GM21786 (cell line): ENCODE measurements at regions not wholly inside any gene's neighbourhood (a gene's known extent, or its start where the extent isn't known, plus 50 kb on each side); places are given as distances from the start of the nearest gene placed in this dataset.

ENCODE experiments used
- ATAC-seq: cut with Tn5 transposase; IDR thresholded peaks from one replicate; pipeline ENCODE4 v1.9.1; 2021; ENCODE audit not compliant: unreplicated experiment

DNA sequence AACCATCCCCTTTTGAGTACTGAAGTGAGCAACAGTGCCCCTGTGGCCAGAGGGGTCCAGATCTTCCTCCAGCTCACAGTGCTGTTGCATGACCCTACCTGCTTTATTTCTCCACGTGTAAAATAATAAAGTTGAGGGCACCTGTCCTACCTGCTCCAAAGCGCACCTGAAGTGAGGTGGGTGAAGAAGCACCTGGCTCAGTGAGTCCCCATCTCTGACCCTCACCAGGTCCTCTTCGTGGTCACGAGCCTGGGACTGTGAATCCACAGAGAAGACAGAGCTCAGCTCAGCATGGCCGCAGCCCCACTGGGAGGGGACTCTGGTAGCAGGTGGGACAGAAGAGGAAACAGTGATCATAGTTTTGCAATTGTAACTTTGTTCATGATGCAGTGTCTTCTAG is 976.7 kb upstream of the TMEM132C start:
- ATAC-seq, result no peak

DNA sequence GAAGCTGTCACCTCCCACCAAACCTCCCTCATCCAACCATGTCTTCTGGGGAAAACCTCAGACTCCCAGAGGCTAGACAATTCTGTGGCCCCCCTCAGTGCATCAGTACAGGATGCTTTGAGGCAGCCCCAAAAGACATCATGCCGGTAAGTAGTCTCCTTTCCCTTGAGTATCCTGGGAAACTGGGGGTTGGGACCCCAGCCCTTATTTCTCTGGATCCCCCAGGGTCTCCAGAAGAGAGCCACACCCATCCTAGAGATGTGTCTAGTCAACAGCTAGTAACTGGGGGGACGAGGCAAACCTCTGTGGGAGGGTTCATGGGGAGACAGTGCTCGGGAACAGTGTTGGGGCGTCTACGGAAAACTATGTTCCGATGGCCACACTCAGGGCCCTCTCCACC is 974.2 kb upstream of the TMEM132C start:
- ATAC-seq, result no peak

GRCh38 chr12:127293507-127294310 is 973.3 kb upstream of the TMEM132C start:
- ATAC-seq, result peak; percentile 70

DNA sequence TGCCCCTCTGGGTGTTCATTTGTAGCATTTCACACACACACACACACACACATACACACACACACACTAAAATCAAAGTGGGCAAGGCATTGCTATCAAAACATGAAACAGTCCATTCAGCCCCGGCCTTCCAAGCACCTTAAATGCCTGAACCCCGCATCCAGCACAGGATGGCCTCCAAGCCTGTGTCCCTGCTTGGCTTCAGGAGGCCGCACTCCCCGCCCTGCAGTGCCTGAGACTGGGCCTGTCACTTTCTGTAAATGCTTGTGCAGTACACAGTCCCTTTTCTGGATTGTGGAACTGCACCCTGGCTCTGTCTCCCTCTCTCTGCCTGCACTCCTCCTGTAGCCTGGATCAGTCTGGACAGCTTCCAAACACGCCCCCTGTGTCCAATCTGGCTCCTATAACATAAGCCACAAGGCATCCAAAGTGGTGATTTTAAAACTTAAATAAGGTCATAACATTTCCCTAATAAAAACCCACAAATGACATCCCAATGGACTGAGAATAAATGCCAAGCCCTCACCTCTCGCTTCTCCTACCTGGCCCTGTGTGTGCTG is 972.2 kb upstream of the TMEM132C start:
- no peak for ATAC-seq

DNA sequence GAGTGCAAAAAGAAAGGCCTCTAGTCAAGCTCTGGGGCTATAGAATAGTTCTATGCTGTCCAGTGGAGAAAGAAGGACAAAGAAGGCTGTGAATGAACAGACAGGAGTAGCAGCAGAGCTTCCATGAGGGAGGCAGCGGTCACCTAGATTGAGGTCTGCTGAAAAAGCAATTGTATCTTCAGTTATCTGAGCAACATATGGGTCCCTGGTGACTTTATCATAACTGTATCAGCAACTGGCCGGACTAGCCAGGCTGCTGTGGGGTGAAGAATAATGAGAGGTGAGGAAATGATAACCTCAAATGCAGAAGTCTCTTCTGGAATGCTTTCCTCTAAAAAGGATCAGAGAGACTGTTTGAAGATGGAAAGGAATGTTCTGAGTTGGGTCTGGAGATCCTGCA is 971.3 kb upstream of the TMEM132C start:
- ATAC-seq, result no peak

- ATAC-seq, result no peak
Observed at GRCh38 chr12:127296591-127296990, 970.4 kb upstream of the TMEM132C start.

GRCh38 chr12:127297327-127297726 is 969.6 kb upstream of the TMEM132C start:
- ATAC-seq, result no peak

GRCh38 chr12:127300075-127300474 is 966.9 kb upstream of the TMEM132C start:
- ATAC-seq, result no peak

DNA sequence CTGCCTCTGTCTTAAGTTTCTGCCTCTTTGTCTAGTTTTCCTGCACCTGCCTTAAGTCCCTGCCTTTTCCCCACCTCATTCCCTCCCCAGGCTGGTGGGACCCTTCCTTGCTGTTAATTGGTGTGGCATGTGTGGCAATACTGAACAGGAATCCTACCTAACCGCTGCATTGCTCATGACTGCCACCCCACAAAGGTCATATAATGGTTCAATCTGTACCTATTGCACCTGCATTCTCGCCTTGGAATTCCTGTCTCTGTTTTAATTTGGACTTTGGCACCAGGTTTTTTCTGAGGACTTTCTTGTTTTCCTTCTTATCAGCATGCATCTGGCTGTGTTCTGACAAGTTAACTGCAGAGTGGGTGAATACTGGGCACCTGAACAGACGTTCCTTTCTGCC is 966.2 kb upstream of the TMEM132C start:
- ATAC-seq, result no peak

DNA sequence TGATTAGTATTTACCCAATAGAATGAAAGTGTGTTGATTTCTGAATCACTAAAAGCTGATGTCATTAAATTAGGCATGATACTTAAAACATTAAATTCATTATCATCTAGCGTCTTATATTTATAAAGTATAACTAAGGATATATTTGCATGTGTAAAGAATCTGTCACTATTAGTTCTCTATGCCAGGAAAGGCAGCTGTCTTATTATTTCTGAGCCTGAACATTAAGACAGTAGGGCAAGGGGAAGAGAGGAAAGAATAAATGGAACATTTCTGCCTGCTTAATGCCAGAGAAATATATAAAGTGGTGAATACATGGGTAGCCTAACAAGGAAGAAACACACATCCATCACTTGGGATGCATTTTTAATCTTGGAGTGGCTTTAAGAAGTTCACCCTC is 965.1 kb upstream of the TMEM132C start:
- ATAC-seq, result no peak

DNA sequence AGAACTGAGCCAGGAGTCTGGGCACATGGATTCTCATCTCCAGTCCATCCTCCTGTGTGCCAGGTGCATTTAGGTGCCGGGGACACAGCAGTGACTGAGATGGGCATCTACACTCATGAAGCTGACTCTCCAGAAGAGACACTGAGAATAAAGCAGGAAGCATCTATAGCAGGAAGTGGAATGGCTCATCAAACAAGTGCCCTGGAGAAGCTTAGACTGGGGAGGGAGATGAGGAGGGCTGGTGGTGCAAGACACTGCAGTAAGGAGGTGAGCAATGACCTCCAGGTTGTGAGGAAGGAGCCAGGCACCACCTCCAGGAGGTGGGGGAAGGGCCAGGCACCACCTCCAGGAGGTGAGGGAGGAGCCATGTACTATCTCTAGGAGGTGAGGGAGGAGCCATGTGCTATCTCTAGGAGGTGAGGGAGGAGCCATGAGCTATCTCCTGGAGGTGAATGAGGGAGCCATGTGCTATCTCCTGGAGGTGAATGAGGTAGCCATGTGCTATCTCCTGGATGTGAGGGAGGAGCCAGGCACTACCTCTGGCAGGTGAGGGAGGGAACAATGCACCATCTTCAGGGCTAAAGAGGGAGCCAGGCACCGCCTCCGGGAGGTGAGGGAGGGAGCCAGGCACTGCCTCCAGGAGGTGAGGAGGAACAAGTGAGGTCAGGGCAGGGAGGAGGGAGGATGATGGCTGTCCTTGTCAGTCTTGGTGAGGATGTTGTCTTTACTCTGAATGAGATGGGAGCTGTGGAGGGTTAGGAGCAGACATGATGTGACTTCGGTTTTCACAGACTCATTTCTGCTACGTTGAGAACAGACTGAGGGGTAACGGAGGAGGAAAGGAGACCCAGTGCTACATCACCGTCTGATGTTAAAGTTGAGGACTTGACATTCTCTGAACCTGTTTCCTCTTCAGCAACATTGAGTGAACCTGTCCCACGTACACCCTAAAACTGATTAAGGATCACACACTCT is 961.9 kb upstream of the TMEM132C start:
- ATAC-seq, result no peak

GRCh38 chr12:127306604-127307215 is 960.3 kb upstream of the TMEM132C start:
- no peak for ATAC-seq

GRCh38 chr12:127307528-127307927 is 959.4 kb upstream of the TMEM132C start:
- no peak for ATAC-seq

GRCh38 chr12:127308148-127308547 is 958.8 kb upstream of the TMEM132C start:
- no peak for ATAC-seq

- ATAC-seq, result no peak
Observed at GRCh38 chr12:127310548-127310947, 956.4 kb upstream of the TMEM132C start.

GRCh38 chr12:127311720-127312364 is 955.1 kb upstream of the TMEM132C start:
- ATAC-seq, result no peak

GRCh38 chr12:127324681-127325080 is 942.3 kb upstream of the TMEM132C start:
- no peak for ATAC-seq

DNA sequence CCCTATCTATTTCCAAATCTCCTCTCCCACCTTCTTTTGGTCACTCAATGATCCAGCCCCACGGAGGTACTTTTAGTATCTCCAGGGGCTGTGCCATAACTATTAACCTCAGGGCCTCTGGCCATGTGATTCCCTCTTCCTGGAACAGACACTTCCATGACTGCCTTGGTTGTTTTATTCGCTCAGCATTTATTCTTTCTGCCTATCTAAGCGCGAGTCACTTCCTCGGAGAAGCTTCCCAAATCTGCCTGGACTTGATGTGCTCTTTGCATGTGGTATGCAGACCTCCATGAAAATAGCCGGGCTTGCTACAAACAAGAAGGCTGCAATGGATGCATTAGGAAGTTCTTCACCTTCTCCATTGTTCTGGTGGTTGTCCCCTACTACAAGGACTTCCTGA is 939.0 kb upstream of the TMEM132C start:
- no peak for ATAC-seq

GRCh38 chr12:127328867-127329266 is 938.1 kb upstream of the TMEM132C start:
- no peak for ATAC-seq

DNA sequence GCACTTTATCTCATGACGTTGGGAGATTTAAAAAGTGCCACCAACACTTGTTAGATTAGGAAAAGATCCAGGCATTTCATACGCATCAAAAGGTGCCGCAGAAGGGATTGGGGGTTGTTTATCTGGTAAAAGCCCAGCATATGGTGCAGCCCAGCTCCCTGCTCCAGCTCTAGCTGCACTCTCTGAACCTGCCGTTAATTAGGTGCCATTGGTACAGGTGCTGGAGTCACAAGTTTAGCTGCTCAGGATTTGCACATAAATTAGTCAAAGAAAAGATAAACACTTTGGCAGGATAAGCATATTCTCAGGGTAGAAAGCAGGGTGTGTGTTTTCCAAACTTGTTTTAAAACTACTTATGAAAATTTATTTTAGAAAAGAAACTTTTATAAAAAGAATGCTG is 932.6 kb upstream of the TMEM132C start:
- ATAC-seq, result no peak
